SK-N-SH (cell line): ENCODE measurements at regions not wholly inside any gene's neighbourhood (a gene's known extent, or its start where the extent isn't known, plus 50 kb on each side); places are given as distances from the start of the nearest gene placed in this dataset.
"Not testable (repeated sequence)": the region's sequence is repeated elsewhere in the genome, so short reads cannot be mapped to it uniquely, and the experiment has no call there.

Experiments
- CTCF ChIA-PET: fragments of 300-600, 350-600 bp; formaldehyde crosslinking; extraction: SDS; loops from one replicate; lab custom pipeline; 2021; lab: Yijun Ruan, JAX
- POLR2A ChIA-PET: fragments of 350-600 bp; sonication (Branson Sonifier 250); formaldehyde crosslinking; extraction: SDS; loops from one replicate; lab custom pipeline; 2020; ENCODE audit warnings: antibody characterized with exemption, inconsistent platforms; lab: Yijun Ruan, JAX
- DNase-seq: peaks from one replicate; pipeline ENCODE4 v3.0.0; 2012
- H2AFZ ChIP-seq: fragments of 200-600 bp; sonication (generic); 2 replicates; pipeline ENCODE4 v1.8.1; 2016; ENCODE audit warnings: antibody characterized with exemption, mild to moderate bottlenecking, low read depth
- H3F3A ChIP-seq: fragments of 200-600 bp; sonication (generic); replicated peaks from 2 replicates; pipeline ENCODE3; 2016; ENCODE audit warnings: antibody characterized with exemption, mild to moderate bottlenecking; ENCODE audit not compliant: insufficient read depth
- H3K27ac ChIP-seq, 2 experiments: fragments of 200-500 bp in 1 of 2; fragments of 200-600 bp in 1 of 2; sonication (Bioruptor generic) in 1 of 2; sonication (generic), shearing (Covaris generic) in 1 of 2; 2 replicates each; pipeline versions ENCODE4 v1.5.1 to v1.6.1; 2014 to 2016; ENCODE audit warnings: low read depth in 2 of 2, inconsistent platforms in 1 of 2, low read length in 1 of 2, mild to moderate bottlenecking in 1 of 2, mixed read lengths in 1 of 2
- H3K27me3 ChIP-seq: fragments of 200-600 bp; sonication (generic), shearing (Covaris generic); 2 replicates; pipeline ENCODE4 v1.6.1; 2016; ENCODE audit warnings: mixed run types; ENCODE audit not compliant: insufficient read depth
- H3K36me3 ChIP-seq, 2 experiments: fragments of 200-500 bp in 1 of 2; fragments of 200-600 bp in 1 of 2; sonication (Bioruptor generic) in 1 of 2; sonication (generic) in 1 of 2; replicated peaks in 1 of 2; 2 replicates each; pipeline versions ENCODE3 to v1.5.1; 2014 to 2016; ENCODE audit warnings: low read length in 1 of 2, mild to moderate bottlenecking in 1 of 2; ENCODE audit not compliant: insufficient read depth in 2 of 2, control insufficient read depth in 1 of 2
- H3K4me1 ChIP-seq, 2 experiments: fragments of 200-500 bp in 1 of 2; fragments of 200-600 bp in 1 of 2; sonication (Bioruptor generic) in 1 of 2; sonication (generic), shearing (Covaris generic) in 1 of 2; 2 replicates each; pipeline versions ENCODE4 v1.5.1 to v1.6.1; 2014 to 2016; ENCODE audit warnings: low read depth in 1 of 2, low read length in 1 of 2, mixed run types in 1 of 2; ENCODE audit not compliant: insufficient read depth in 2 of 2, control insufficient read depth in 1 of 2
- H3K4me2 ChIP-seq: fragments of 200-600 bp; sonication (generic), shearing (Covaris generic); 2 replicates; pipeline ENCODE4 v1.6.1; 2017; ENCODE audit warnings: mixed run types
- H3K4me3 ChIP-seq, 2 experiments: fragments of 200-500 bp in 1 of 2; fragments of 200-600 bp in 1 of 2; sonication (Bioruptor generic) in 1 of 2; sonication (generic), shearing (Covaris generic) in 1 of 2; 2 replicates each; pipeline versions ENCODE4 v1.5.1 to v1.8.1; 2014 to 2016; ENCODE audit warnings: low read depth in 2 of 2, inconsistent platforms in 1 of 2, low read length in 1 of 2, mild to moderate bottlenecking in 1 of 2, mixed read lengths in 1 of 2, moderate library complexity in 1 of 2
- H3K79me2 ChIP-seq: fragments of 200-600 bp; sonication (generic); 2 replicates; pipeline ENCODE4 v1.8.1; 2017; ENCODE audit warnings: mild to moderate bottlenecking; ENCODE audit not compliant: insufficient read depth
- H3K9ac ChIP-seq: fragments of 200-600 bp; sonication (generic); 2 replicates; pipeline ENCODE4 v1.6.1; 2017; ENCODE audit warnings: mixed run types
- H3K9me2 ChIP-seq: fragments of 200-600 bp; sonication (generic); 2 replicates; pipeline ENCODE4 v1.6.1; 2017; ENCODE audit warnings: mixed run types
- H3K9me3 ChIP-seq: fragments of 200-600 bp; sonication (generic); 2 replicates; pipeline ENCODE4 v1.6.1; 2017; ENCODE audit warnings: mixed run types, mild to moderate bottlenecking, moderate library complexity
- H4K20me1 ChIP-seq: fragments of 200-600 bp; sonication (generic); 2 replicates; pipeline ENCODE4 v1.6.1; 2017; ENCODE audit warnings: mild to moderate bottlenecking, mixed run types; ENCODE audit not compliant: insufficient read depth
- CHD2 ChIP-seq: fragments of 150-350 bp; IDR thresholded peaks from 2 replicates; pipeline ENCODE4 v1.6.1; 2018; ENCODE audit warnings: low read length; ENCODE audit not compliant: partially characterized antibody
- CTCF ChIP-seq: fragments of 200-600 bp; sonication (generic); IDR thresholded peaks from 2 replicates; pipeline ENCODE4 v1.6.1; 2017; ENCODE audit warnings: antibody characterized with exemption, mild to moderate bottlenecking, moderate library complexity
- ELF1 ChIP-seq: IDR thresholded peaks from 2 replicates; pipeline ENCODE4 v1.4.0; 2012
- EP300 ChIP-seq, 2 experiments: IDR thresholded peaks; 2 replicates each; pipeline versions ENCODE4 v1.4.0 to v1.6.1; 2012; ENCODE audit warnings: borderline replicate concordance in 1 of 2, low read depth in 1 of 2, low read length in 1 of 2
- FOXJ3 ChIP-seq: sonication (generic); formaldehyde crosslinking; IDR thresholded peaks from 2 replicates; pipeline ENCODE4 v1.5.1; 2020; ENCODE audit warnings: mild to moderate bottlenecking, missing genetic modification reagents
- GATA2 ChIP-seq: sonication (generic); formaldehyde crosslinking; IDR thresholded peaks from 2 replicates; pipeline ENCODE4 v1.5.0; 2020; ENCODE audit warnings: mild to moderate bottlenecking, missing genetic modification reagents
- IRF3 ChIP-seq: fragments of 150-350 bp; IDR thresholded peaks from 2 replicates; pipeline ENCODE4 v1.6.1; 2016; ENCODE audit warnings: mild to moderate bottlenecking, low read depth, low read length
- MAX ChIP-seq: IDR thresholded peaks from 2 replicates; pipeline ENCODE4 v1.4.0; 2012; ENCODE audit warnings: low read depth
- MXI1 ChIP-seq: IDR thresholded peaks from 2 replicates; pipeline ENCODE4 v1.6.1; 2012; ENCODE audit warnings: mild to moderate bottlenecking, low read depth, low read length, improper control_type of control experiment
- POLR2AphosphoS5 ChIP-seq: IDR thresholded peaks from 2 replicates; pipeline ENCODE4 v1.6.1; 2012; ENCODE audit warnings: low read depth, low read length
- RFX5 ChIP-seq: IDR thresholded peaks from 2 replicates; pipeline ENCODE4 v1.6.1; 2012; ENCODE audit warnings: mild to moderate bottlenecking, improper control_type of control experiment, low read length
- SIN3A ChIP-seq: IDR thresholded peaks from 2 replicates; pipeline ENCODE4 v1.6.1; 2012; ENCODE audit warnings: low read depth, mild to moderate bottlenecking, low read length, moderate library complexity, borderline replicate concordance
- SMC3 ChIP-seq: IDR thresholded peaks from 2 replicates; pipeline ENCODE4 v1.6.1; 2012; ENCODE audit warnings: low read depth, low read length, improper control_type of control experiment
- TEAD4 ChIP-seq: IDR thresholded peaks from 2 replicates; pipeline ENCODE4 v1.4.0; 2012; ENCODE audit warnings: mild to moderate bottlenecking, borderline replicate concordance; ENCODE audit not compliant: insufficient read depth
- USF2 ChIP-seq: fragments of 150-350 bp; IDR thresholded peaks from 2 replicates; pipeline ENCODE4 v1.6.1; 2017; ENCODE audit warnings: antibody characterized with exemption, low read length, low read depth, borderline replicate concordance
- ZBTB33 ChIP-seq: IDR thresholded peaks from 2 replicates; pipeline ENCODE4 v1.4.0; 2012; ENCODE audit warnings: low read depth, borderline replicate concordance
- WGBS: methylation state at CpG from one replicate; pipeline ENCODE4 v1.1.6; 2017; ENCODE audit warnings: low lambda C conversion rate; 5-methylcytosine and 5-hydroxymethylcytosine counted together

GRCh38 chr6:121794630-121795029, 359.2 kb downstream of the GJA1 start (continued):
- TF ChIP-seq ZBTB33 (peak; percentile 83), SMC3 (no peak), USF2 (no peak), POLR2AphosphoS5 (peak; percentile 83; the same call in 1 of the 2 replicates), GATA2 (CRISPR knock-in tag) (no peak), IRF3 (no peak), ELF1 (no peak; the same call in 1 of the 2 replicates), CTCF (no peak), RFX5 (no peak), MXI1 (no peak), SIN3A (no peak), EP300 (IDR thresholded peaks at IDR 0.05; ENCODE audit: borderline replicate concordance in 1 of 2, low read depth in 1 of 2, low read length in 1 of 2) (peak; percentile 76 to 99), CHD2 (no peak), FOXJ3 (CRISPR knock-in tag) (no peak), MAX (peak; percentile 64; the same call in 1 of the 2 replicates), TEAD4 (peak; percentile 97)

- H2AFZ ChIP-seq, H3K4me1 ChIP-seq, H3K27me3 ChIP-seq, DNase-seq, H3K9me3 ChIP-seq, H3K9me2 ChIP-seq, H3K4me3 ChIP-seq, H3F3A ChIP-seq, H3K27ac ChIP-seq, H4K20me1 ChIP-seq, H3K4me2 ChIP-seq, H3K36me3 ChIP-seq, CTCF ChIA-PET, H3K9ac ChIP-seq, POLR2A ChIA-PET, H3K79me2 ChIP-seq: not testable (repeated sequence)
- 96% methylated on average over 6 of the region's 6 CpGs for WGBS
These were observed 362.2 kb downstream of the GJA1 start for GRCh38 chr6:121797598-121797997.

GRCh38 chr6:121798126-121798525, 362.7 kb downstream of the GJA1 start:
- H3K27me3 ChIP-seq, H3K36me3 ChIP-seq, POLR2A ChIA-PET, H3F3A ChIP-seq, H3K27ac ChIP-seq, H2AFZ ChIP-seq, H3K4me1 ChIP-seq, H3K4me3 ChIP-seq, DNase-seq, H3K4me2 ChIP-seq, H3K9ac ChIP-seq, H4K20me1 ChIP-seq, H3K9me3 ChIP-seq, H3K79me2 ChIP-seq, H3K9me2 ChIP-seq, CTCF ChIA-PET: not testable (repeated sequence)
- 68% methylated on average over 1 of the region's 1 CpG for WGBS
